ENCODE measurements at regions not wholly inside any gene's neighbourhood (a gene's known extent, or its start where the extent isn't known, plus 50 kb on each side); places are given as distances from the start of the nearest gene placed in this dataset.

GRCh38 chr13:78238911-78239310 lies 320.3 kb upstream of the EDNRB start:
- TF ChIP-seq POLR2A (IDR thresholded peaks at IDR 0.05) (no peak), CTCF (IDR thresholded peaks at IDR 0.05) (no peak), POLR2AphosphoS5 (IDR thresholded peaks at IDR 0.05) (no peak)

Measured in prostate gland (tissue), 2 donors.